Endometrium (tissue), 2 donors: ENCODE measurements at regions not wholly inside any gene's neighbourhood (a gene's known extent, or its start where the extent isn't known, plus 50 kb on each side); places are given as distances from the start of the nearest gene placed in this dataset.
"Not testable (repeated sequence)": the region's sequence is repeated elsewhere in the genome, so short reads cannot be mapped to it uniquely, and the experiment has no call there.

Experiments
- FAIRE-seq: peaks from 2 replicates; lab custom pipeline; 2012; peaks lifted over from hg19 to GRCh38; lab: Jason Lieb, UNC
- donor health status: control.
- donor health status: control.

GRCh38 chr17:31798205-31798724, 60.8 kb downstream of the COPRS start:
- no peak for FAIRE-seq

GRCh38 chr17:31795941-31796340, 63.1 kb downstream of the COPRS start:
- FAIRE-seq: not testable (repeated sequence)

- no peak for FAIRE-seq
Measured at GRCh38 chr17:31794111-31794510, 64.9 kb downstream of the COPRS start.

- not testable (repeated sequence) for FAIRE-seq
Measured at GRCh38 chr17:31793634-31794033, 65.4 kb downstream of the COPRS start.

GRCh38 chr17:31792007-31792585, 66.9 kb downstream of the COPRS start:
- FAIRE-seq: no peak

GRCh38 chr17:31789707-31790505, 69.1 kb downstream of the COPRS start:
- FAIRE-seq: no peak

GRCh38 chr17:31788956-31789355, 70.1 kb downstream of the COPRS start:
- FAIRE-seq: no peak

- no peak for FAIRE-seq
Measured at GRCh38 chr17:31788571-31788946, 70.5 kb downstream of the COPRS start.

- FAIRE-seq: no peak
Measured at GRCh38 chr17:31787857-31788570, 71.0 kb downstream of the COPRS start.

GRCh38 chr17:31786796-31787481, 72.1 kb downstream of the COPRS start:
- no peak for FAIRE-seq

GRCh38 chr17:31780483-31780882, 78.6 kb downstream of the COPRS start:
- no peak for FAIRE-seq

- FAIRE-seq: no peak
Measured at GRCh38 chr17:31778523-31778922, 80.5 kb downstream of the COPRS start.

GRCh38 chr17:31771328-31771727, 87.7 kb downstream of the COPRS start:
- not testable (repeated sequence) for FAIRE-seq

- FAIRE-seq: not testable (repeated sequence)
Measured at GRCh38 chr17:31770501-31770900, 88.5 kb downstream of the COPRS start.

- not testable (repeated sequence) for FAIRE-seq
Measured at GRCh38 chr17:31761836-31762510, 97.1 kb downstream of the COPRS start.

- FAIRE-seq: no peak
Measured at GRCh38 chr17:31758646-31759045, 100.4 kb downstream of the COPRS start.

- FAIRE-seq: no peak
Measured at GRCh38 chr17:31757097-31757496, 101.9 kb downstream of the COPRS start.

GRCh38 chr17:31754239-31754945, 104.7 kb downstream of the COPRS start:
- no peak for FAIRE-seq

- no peak for FAIRE-seq
Measured at GRCh38 chr17:31753011-31753410, 106.0 kb downstream of the COPRS start.

GRCh38 chr17:31752584-31752983, 106.5 kb downstream of the COPRS start:
- FAIRE-seq: no peak

- FAIRE-seq: no peak
Measured at GRCh38 chr17:31750578-31750977, 108.5 kb downstream of the COPRS start.
